ENCODE measurements at regions not wholly inside any gene's neighbourhood (a gene's known extent, or its start where the extent isn't known, plus 50 kb on each side); places are given as distances from the start of the nearest gene placed in this dataset.

GRCh38 chr11:133710241-133710640, 135.1 kb downstream of the SPATA19 start (continued):
- no peak for TF ChIP-seq HMGXB4 (CRISPR knock-in tag; IDR thresholded peaks at IDR 0.05; ENCODE audit: borderline replicate concordance in 1 of 2, low read depth in 1 of 2)
- no peak for TF ChIP-seq ZNF552 (CRISPR knock-in tag; IDR thresholded peaks at IDR 0.05; ENCODE audit: borderline replicate concordance)

GRCh38 chr11:133708547-133709051, 136.7 kb downstream of the SPATA19 start:
- Histone ChIP-seq H2AFZ (ENCODE audit: low read length) (no peak overlapping the region), H4K20me1 (ENCODE audit: insufficient read depth, low read length) (no peaks in the 10 kb centered on the region), H3K27me3 (ENCODE audit: control insufficient read depth in 1 of 2, insufficient read depth in 2 of 2, low read length in 2 of 2) (peaks cover 0 to 3% of the 10 kb centered on the region in 2 experiments; a peak in 1 of 5 replicates), H3K9me3 (ENCODE audit: low read length) (no peaks in the 10 kb centered on the region), H3K4me1 (ENCODE audit: insufficient read depth, low read length) (no peaks in the 10 kb centered on the region), H3K4me2 (ENCODE audit: low read depth, low read length) (no peak overlapping the region), H3K4me3 (replicated peaks in 1 of 3; ENCODE audit: insufficient read depth in 1 of 3, low read depth in 2 of 3, low read length in 3 of 3) (no peak overlapping the region), H3K9ac (ENCODE audit: insufficient read depth, low read depth, low read length) (no peak overlapping the region), H3K79me2 (ENCODE audit: insufficient read depth, low read length) (no peaks in the 10 kb centered on the region), H3K36me3 (replicated peaks in 1 of 2; ENCODE audit: control insufficient read depth in 1 of 2, insufficient read depth in 2 of 2, low read length in 2 of 2) (no peaks in the 10 kb centered on the region), H3K27ac (ENCODE audit: extremely low read length, insufficient read depth, low read length) (no peak overlapping the region)
- intact Hi-C loops (cut with micrococcal nuclease; ENCODE audit: unreplicated experiment) (no loop called here), in situ Hi-C loops (cut with HindIII; ENCODE audit: extremely low pct_ligation_motif_present, low pct_unique_long_range_greater_than_20kb) (no loop called here)
- BruUV-seq (replicated peaks): no TSS peak
- no peak for DNase-seq (ENCODE audit: low spot score)
- POLR2A ChIA-PET: no interaction called here
- CTCF ChIA-PET (ENCODE audit: low intra/inter-chr PET ratio, low total read pairs): no interaction called here
- no peak for ATAC-seq
- WGBS (ENCODE audit: low lambda C conversion rate): 13% methylated on average over 5 of the region's 5 CpGs
- FAIRE-seq: no peak
- no peak for TF ChIP-seq SP140L (CRISPR knock-in tag; IDR thresholded peaks at IDR 0.05; ENCODE audit: borderline replicate concordance)
- no peak for TF ChIP-seq ELF4 (CRISPR knock-in tag; IDR thresholded peaks at IDR 0.05; ENCODE audit: borderline replicate concordance)
- TF ChIP-seq TOE1 (CRISPR knock-in tag; IDR thresholded peaks at IDR 0.05): no peak
- no peak for TF ChIP-seq MED1 (CRISPR knock-in tag; IDR thresholded peaks at IDR 0.05)
- no peak for TF ChIP-seq SMAD9 (CRISPR knock-in tag; IDR thresholded peaks at IDR 0.05)
- no peak for TF ChIP-seq ZNF260 (CRISPR knock-in tag; IDR thresholded peaks at IDR 0.05; ENCODE audit: borderline replicate concordance, low read depth)
- no peak for TF ChIP-seq KLF6 (CRISPR knock-in tag; IDR thresholded peaks at IDR 0.05)
- TF ChIP-seq NR2C2 (CRISPR knock-in tag; IDR thresholded peaks at IDR 0.05; ENCODE audit: borderline replicate concordance): no peak
- TF ChIP-seq, protein P1, sequence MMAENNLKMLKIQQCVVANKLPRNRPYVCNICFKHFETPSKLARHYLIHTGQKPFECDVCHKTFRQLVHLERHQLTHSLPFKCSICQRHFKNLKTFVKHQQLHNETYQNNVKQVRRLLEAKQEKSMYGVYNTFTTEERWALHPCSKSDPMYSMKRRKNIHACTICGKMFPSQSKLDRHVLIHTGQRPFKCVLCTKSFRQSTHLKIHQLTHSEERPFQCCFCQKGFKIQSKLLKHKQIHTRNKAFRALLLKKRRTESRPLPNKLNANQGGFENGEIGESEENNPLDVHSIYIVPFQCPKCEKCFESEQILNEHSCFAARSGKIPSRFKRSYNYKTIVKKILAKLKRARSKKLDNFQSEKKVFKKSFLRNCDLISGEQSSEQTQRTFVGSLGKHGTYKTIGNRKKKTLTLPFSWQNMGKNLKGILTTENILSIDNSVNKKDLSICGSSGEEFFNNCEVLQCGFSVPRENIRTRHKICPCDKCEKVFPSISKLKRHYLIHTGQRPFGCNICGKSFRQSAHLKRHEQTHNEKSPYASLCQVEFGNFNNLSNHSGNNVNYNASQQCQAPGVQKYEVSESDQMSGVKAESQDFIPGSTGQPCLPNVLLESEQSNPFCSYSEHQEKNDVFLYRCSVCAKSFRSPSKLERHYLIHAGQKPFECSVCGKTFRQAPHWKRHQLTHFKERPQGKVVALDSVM (CRISPR knock-in tag; IDR thresholded peaks at IDR 0.05): no peak
- TF ChIP-seq KAT7 (CRISPR knock-in tag; IDR thresholded peaks at IDR 0.05; ENCODE audit: borderline replicate concordance): no peak
- no peak for TF ChIP-seq ZNF234 (CRISPR knock-in tag; conservative IDR thresholded peaks at IDR 0.05)
- TF ChIP-seq SETDB1 (CRISPR knock-in tag; IDR thresholded peaks at IDR 0.05; ENCODE audit: borderline replicate concordance): no peak
- no peak for TF ChIP-seq SMC3 (IDR thresholded peaks at IDR 0.05; ENCODE audit: low read length)
- TF ChIP-seq ZFP1 (CRISPR knock-in tag; IDR thresholded peaks at IDR 0.05): no peak
- no peak for TF ChIP-seq GPN1 (CRISPR knock-in tag; IDR thresholded peaks at IDR 0.05; ENCODE audit: borderline replicate concordance)
- TF ChIP-seq JDP2 (CRISPR knock-in tag; IDR thresholded peaks at IDR 0.05; ENCODE audit: borderline replicate concordance): no peak
- no peak for TF ChIP-seq KLF13 (CRISPR knock-in tag; IDR thresholded peaks at IDR 0.05)
- TF ChIP-seq MYPOP (CRISPR knock-in tag; IDR thresholded peaks at IDR 0.05): no peak
- TF ChIP-seq ZNF772 (CRISPR knock-in tag; IDR thresholded peaks at IDR 0.05): no peak
